HG03066 (cell line): ENCODE measurements at regions not wholly inside any gene's neighbourhood (a gene's known extent, or its start where the extent isn't known, plus 50 kb on each side); places are given as distances from the start of the nearest gene placed in this dataset.

Experiments
- ATAC-seq: cut with Tn5 transposase; IDR thresholded peaks from one replicate; pipeline ENCODE4 v1.9.1; 2021; ENCODE audit warnings: low read depth; ENCODE audit not compliant: unreplicated experiment

DNA sequence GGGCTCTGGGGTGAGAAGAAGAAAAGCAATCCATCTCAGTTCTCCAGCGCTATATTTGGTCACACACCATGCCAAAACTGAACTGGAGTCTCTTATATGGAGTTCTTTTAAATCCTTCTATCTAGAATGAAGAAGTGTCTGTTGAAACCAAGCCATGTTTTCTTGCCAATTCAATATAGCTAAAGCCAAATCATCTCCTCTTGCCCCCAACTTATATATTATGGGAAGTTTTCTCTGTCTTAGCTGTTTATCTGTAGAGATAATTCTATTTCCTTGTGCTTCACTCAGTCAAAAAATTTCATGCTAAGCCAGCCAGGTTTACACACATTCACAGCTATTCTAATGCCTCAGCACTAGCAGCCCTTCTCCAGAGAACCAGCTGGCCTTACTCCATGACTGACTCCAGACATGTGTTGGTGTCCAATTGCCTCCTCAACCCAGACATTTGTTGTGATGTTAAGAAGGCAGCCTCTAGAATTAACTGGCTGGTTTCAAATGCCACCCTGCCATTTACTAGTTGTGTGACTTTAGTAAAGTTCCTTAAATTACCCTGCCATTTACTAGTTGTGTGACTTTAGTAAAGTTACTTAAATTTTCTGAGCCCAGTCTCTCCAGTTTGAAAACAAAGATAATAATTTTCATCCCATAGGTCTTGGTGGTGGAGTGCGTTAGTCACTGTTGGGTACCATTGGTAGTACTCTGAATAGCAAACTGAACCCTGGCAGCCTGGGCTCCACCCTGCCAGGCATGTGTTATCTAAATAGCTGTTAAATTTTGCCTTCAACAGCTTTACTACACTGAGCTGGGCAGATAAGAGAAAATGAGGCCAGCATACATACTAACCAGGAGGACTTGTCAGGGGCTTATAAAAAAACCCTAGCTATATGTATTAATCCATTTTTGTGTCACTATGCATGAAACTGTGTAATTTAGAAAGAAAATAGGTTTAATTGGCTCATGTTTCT is 525.1 kb downstream of the LMO7 start:
- no peak for ATAC-seq

GRCh38 chr13:76160506-76160905 is 524.4 kb downstream of the LMO7 start:
- ATAC-seq = no peak

DNA sequence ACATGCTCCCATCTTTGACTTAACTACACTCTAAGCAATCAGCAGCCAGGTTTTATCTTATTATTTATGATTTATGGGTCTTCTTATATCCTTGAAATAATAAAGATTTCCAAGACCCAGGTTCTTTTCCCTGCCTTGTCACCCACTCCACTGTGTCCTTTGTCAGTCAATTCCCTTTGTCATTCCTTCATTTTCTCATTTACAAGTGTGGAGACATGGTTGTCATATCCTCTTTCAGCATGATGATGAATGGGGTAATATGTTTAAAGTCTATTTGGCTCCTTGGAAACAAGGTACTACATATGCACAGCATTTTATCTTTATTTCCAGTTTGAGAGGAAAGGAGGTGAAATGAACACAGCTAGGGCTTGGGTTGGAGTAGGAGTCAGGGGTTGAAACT is 521.8 kb downstream of the LMO7 start:
- ATAC-seq = no peak

DNA sequence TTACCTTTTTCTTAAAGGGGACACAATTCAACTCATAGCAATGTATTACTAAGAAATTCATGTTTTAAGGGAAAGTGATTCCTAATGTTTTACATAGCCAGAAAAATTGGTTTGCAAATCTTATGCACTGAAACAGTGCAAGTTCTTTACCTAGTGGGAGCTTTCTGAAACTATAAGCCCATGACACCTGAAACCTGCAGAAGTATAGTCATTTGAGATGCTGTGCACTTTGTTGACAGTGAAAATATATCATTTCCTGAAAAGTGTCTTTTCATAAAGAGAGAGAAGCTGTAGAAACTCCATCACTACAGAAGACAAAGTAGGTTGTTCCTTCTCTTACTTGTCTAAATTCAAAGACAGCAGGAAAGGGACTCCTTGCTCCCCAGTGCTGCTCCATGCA is 517.1 kb downstream of the LMO7 start:
- no peak for ATAC-seq

DNA sequence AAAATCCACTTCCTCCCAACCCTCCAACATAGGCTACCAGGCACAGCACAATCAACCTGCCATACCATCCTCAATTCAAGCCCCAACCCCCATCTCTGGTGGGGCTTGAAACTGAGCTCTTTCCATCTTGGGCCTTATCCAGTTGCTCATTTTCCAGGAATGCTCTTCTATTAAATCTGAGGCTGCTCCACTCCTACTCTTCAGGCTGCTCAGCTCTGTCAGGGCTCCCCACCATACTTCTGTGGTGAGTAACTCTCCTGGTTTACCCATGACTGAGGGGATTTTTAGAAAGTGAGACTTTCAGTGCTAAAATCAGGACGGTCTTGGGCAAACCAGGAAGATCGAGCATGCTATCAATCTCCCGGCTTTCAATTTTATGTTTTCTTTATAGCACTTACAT is 512.8 kb downstream of the LMO7 start:
- ATAC-seq = no peak

GRCh38 chr13:76148374-76148773 is 512.2 kb downstream of the LMO7 start:
- no peak for ATAC-seq

DNA sequence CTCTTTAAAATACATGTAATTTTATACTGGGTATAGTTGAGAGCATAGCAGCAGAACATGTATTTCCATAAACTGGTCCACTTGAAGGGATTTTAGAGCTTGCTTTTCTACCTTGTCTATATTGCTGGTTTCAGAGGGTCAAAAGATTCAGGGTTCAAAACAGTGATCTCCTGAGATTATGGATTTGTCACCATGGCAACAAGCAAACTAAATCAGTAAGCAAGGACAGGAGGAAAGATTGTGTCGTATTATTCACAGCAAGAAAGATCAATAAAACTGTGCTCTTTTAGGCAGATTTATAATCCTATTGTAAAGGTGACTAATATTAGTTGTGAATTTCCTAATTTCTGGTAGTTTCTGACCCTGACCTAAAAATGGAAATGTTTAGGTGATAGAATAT is 496.4 kb downstream of the LMO7 start:
- no peak for ATAC-seq

- no peak for ATAC-seq
Measured at GRCh38 chr13:76131551-76131950, 495.4 kb downstream of the LMO7 start.

DNA sequence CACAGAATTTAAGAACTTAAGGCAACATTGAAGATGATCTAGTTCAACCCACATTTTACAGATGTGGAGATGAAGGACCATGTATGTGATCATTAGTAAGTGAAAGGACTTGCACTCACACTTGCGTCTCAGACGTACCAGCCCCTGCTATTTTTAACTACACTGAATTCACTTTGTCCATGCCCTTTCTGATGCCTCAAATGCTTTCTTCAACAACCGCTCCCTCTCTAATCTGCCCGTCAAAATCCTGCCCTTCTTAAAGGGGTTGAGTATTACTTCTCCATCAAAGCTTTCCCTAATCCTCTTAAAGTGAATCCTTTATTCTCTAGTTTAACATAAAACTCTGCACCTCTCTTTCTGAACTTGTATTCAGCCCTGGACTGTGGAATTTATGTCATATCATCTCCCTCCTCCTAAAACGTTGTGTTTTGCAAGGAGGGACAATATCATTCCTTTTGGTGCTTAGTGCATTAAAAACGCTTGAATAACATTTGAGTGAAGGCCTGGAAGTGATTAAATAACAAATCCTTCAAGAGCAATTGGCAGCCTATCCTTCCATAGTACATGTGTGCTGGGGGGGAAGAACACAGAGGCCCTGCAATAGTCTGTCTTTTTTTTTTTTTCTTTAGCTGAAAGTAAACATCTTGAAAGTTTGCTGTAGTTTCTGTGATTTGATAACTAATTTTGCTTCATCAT is 493.3 kb downstream of the LMO7 start:
- ATAC-seq = no peak

GRCh38 chr13:76127922-76128321 is 491.8 kb downstream of the LMO7 start:
- ATAC-seq = no peak

DNA sequence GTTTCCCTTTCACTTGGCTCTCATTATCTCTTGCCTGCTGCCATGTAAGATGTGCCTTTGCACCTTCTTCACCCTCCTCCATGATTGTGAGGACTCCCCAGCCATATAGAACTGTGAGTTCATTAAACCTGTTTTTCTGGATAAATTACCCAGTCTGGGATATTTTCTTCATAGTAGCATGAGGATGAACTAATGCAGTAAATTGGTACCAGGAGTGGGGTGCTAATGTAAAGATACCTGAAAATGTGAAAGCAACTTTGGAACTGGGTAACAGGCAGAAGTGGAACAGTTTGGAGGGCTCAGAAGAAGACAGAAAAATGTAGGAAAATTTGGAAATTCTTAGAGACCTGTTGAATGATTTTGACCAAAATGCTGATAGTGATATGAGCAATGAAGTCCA is 487.4 kb downstream of the LMO7 start:
- no peak for ATAC-seq

DNA sequence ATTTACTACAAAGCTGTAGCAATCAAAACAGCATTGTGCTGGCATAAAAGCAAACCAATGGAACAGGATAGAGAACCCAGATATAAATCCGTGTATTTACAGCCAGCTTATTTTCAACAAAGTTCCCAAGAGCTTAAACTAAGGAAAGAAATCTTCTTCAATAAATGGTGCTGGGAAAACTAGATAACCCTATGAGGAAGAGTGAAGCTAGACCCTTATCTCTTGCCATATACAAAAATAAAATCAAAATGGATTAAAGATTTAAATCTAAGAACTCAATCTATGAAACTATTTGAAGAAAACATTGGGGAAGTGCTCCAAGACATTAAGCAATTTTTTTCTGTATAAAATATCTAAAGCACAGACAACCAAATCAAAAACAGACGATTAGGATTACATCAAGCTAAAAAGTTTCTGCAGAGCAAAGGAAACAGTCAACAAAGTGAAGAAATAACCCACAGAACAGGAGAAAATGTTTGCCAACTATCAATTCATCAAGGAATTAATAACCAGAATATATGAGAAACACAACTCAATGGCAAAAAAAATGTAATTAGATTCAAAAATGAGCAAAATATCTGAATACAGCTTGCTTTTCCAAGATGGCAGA is 480.7 kb downstream of the LMO7 start:
- ATAC-seq = no peak

GRCh38 chr13:76106763-76107162 is 470.6 kb downstream of the LMO7 start:
- ATAC-seq = no peak

DNA sequence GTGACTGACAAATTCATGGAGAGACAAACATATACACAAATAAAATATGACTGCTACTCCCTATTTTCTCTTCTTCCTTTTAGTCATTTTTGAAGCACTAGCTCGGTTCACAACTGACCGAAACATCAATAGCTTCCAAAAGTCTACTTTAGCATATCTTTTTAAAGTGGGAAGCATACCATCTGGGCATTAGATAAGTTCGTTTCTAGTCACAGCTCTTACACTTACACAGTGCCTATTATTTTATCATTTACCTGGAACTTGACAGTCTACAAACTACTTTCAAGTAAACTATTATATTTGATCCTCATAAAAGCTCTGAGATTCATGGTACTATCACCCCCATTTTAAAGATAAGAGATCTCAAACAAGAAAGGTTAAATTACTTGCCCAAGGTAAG is 458.5 kb downstream of the LMO7 start:
- no peak for ATAC-seq

- no peak for ATAC-seq
Measured at GRCh38 chr13:76091076-76091475, 454.9 kb downstream of the LMO7 start.

DNA sequence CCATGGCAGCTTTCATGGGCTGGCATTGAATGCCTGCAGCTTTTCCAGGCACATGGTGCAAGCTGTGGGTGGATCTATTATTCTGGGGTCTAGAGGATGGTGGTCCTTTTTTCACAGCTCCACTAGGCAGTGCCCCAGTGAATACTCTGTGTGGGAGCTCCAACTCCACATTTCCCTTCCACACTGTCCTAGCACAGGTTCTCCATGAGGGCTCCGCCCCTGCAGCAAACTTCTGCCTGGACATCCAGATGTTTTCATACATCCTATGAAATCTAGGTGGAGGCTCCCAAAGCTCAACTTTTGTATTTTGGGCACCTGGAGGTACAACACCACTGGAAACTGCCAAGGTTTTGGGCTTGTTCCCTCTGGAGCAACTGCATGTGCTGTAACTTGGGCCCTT is 450.6 kb downstream of the LMO7 start:
- ATAC-seq = no peak

DNA sequence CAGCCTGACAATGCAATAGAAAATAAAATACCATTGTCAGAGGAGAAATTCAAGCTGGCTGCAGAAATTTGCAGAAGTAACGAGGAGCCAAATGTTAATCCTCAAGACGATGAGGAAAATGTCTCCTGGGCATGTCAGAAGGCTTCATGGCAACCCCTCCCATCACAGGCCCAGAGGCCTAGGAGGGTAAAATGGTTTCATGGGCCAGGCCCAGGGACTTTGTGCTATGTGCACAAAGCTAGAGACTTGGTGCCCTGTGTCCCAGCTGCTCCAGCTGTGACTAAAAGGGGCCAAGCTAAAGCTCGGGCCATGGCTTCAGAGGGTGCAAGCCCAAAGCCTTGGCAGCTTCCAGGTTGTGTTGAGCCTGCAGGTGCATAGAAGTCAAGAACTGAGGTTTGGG is 431.7 kb downstream of the LMO7 start:
- ATAC-seq = no peak

DNA sequence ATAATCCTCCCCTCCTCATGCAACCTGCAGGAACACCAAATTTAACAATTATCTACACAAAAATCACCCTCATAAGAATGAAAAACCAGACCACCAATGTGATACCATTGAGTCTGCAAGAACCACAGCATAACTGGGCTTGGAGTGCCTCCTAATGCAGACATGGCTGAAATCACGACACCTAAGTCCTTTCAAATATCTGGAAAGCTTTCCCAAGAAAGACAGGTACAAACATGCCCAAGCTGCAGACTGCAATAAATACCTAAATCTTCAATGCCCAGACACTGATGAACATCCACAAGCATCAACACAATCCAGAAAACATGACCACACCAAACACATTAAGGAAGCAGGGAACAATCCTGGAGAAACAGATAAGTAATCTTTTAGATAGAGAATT is 417.1 kb downstream of the LMO7 start:
- ATAC-seq = no peak

GRCh38 chr13:76049376-76049746 is 413.2 kb downstream of the LMO7 start:
- no peak for ATAC-seq

DNA sequence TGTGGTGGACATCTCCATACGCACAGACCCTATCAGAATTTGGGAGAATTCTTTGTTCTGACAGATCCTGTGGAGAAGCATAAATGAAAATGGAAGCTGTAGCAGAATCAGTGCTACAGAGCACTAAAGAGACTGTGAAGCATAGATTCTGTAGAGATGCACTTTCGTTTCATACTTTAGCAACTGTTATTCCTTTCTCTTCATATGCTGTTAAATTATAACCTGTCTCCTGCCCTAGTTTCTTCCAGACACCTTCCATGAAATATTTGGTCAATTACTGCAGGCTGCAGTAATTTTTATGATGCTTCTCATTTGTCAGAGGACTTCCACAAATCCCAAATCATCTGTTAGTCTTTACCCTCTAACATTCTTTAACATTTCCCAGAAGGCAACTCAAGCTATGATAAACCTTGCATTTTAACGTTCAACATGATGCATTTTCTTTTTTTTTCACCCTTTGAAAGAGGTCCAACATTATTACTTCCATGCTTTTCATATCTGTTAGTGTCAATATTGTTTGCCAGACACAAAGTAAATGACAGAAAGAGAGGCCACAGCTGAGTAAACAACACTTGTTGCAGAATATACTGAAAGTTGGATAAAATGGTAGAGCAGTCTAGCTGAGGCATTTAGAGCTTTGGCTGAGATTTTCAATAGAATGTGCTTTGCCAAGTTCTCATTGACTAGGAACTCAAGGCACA is 412.7 kb downstream of the LMO7 start:
- ATAC-seq = no peak

GRCh38 chr13:76048131-76048530 is 412.0 kb downstream of the LMO7 start:
- no peak for ATAC-seq
